ENCODE measurements at regions not wholly inside any gene's neighbourhood (a gene's known extent, or its start where the extent isn't known, plus 50 kb on each side); places are given as distances from the start of the nearest gene placed in this dataset.

- H3K27ac ChIP-seq (ENCODE audit: low read depth, low read length), result no peak overlapping the region
- H3K79me2 ChIP-seq (ENCODE audit: insufficient read depth, low read length), result no peaks in the 10 kb centered on the region
- H3K4me2 ChIP-seq (ENCODE audit: low read length), result no peak overlapping the region
- H2AFZ ChIP-seq (ENCODE audit: low read depth, low read length), result no peak overlapping the region
- no peaks in the 10 kb centered on the region for H3K9me3 ChIP-seq (ENCODE audit: insufficient read depth, low read depth, low read length)
- H3K4me1 ChIP-seq (ENCODE audit: insufficient read depth, low read length), result no peaks in the 10 kb centered on the region
- no peaks in the 10 kb centered on the region for H3K36me3 ChIP-seq (ENCODE audit: insufficient read depth, low read length)
- DNase-seq (ENCODE audit: low read depth) (no peak), FAIRE-seq (no peak)
- no peaks in the 10 kb centered on the region for H3K36me3 Mint-ChIP-seq (ENCODE audit: low read depth, unreplicated experiment)
- no peak overlapping the region for H3K27ac Mint-ChIP-seq (ENCODE audit: unreplicated experiment)
- H3K4me3 Mint-ChIP-seq (ENCODE audit: unreplicated experiment), result no peak overlapping the region
- no peaks in the 10 kb centered on the region for H3K9me3 Mint-ChIP-seq (ENCODE audit: unreplicated experiment)
- no peaks in the 10 kb centered on the region for H3K27me3 Mint-ChIP-seq (ENCODE audit: low read depth, unreplicated experiment)
- no peaks in the 10 kb centered on the region for H4K20me1 ChIP-seq (ENCODE audit: insufficient read depth, low read length)
- TF ChIP-seq EZH2 (IDR thresholded peaks at IDR 0.05; ENCODE audit: insufficient read depth, low read length) (no peak), CTCF (IDR thresholded peaks at IDR 0.05; ENCODE audit: insufficient read depth, low read depth, low read length) (no peak)
- no peaks in the 10 kb centered on the region for H3K27me3 ChIP-seq (ENCODE audit: insufficient read depth, low read length)
- peaks cover 11% of the 10 kb centered on the region for H3K4me1 Mint-ChIP-seq (ENCODE audit: low read depth, unreplicated experiment)
- no peak overlapping the region for H3K4me3 ChIP-seq (ENCODE audit: insufficient read depth, low read depth, low read length)
- no peak overlapping the region for H3K9ac ChIP-seq (ENCODE audit: low read length)
Measured at GRCh38 chr3:64919934-64920333, 232.1 kb upstream of the ADAMTS9 start.

DNA sequence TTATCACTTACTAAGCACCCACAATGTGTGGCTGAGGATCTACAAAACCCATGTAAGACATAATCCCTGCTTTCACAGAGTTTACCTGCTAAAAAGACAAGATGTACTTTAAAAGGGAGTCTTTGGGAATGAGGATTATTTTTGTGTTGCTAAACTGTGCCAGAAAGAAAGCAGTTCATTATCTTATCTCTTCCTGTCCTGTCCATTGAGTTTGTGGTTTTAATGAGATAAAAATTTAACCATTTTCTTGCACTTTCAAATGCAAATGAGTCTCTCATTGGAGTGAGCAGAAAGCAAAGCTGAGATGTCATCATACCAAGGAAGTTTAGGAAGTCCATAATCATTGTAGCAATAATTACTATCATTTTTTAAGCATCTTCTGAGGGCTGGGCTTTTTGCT, 231.2 kb upstream of the ADAMTS9 start:
- Histone ChIP-seq H3K79me2 (ENCODE audit: insufficient read depth, low read length) (no peaks in the 10 kb centered on the region), H3K9me3 (ENCODE audit: insufficient read depth, low read depth, low read length) (no peaks in the 10 kb centered on the region), H4K20me1 (ENCODE audit: insufficient read depth, low read length) (no peaks in the 10 kb centered on the region), H3K4me1 (ENCODE audit: insufficient read depth, low read length) (no peaks in the 10 kb centered on the region), H3K27me3 (ENCODE audit: insufficient read depth, low read length) (no peaks in the 10 kb centered on the region), H3K36me3 (ENCODE audit: insufficient read depth, low read length) (no peaks in the 10 kb centered on the region), H3K27ac (ENCODE audit: low read depth, low read length) (no peak overlapping the region), H2AFZ (ENCODE audit: low read depth, low read length) (no peak overlapping the region), H3K4me2 (ENCODE audit: low read length) (no peak overlapping the region), H3K4me3 (ENCODE audit: insufficient read depth, low read depth, low read length) (no peak overlapping the region), H3K9ac (ENCODE audit: low read length) (no peak overlapping the region)
- H3K27me3 Mint-ChIP-seq (ENCODE audit: low read depth, unreplicated experiment), result no peaks in the 10 kb centered on the region
- peaks cover 12% of the 10 kb centered on the region for H3K4me1 Mint-ChIP-seq (ENCODE audit: low read depth, unreplicated experiment)
- H3K36me3 Mint-ChIP-seq (ENCODE audit: low read depth, unreplicated experiment), result no peaks in the 10 kb centered on the region
- no peak overlapping the region for H3K4me3 Mint-ChIP-seq (ENCODE audit: unreplicated experiment)
- H3K9me3 Mint-ChIP-seq (ENCODE audit: unreplicated experiment), result no peaks in the 10 kb centered on the region
- TF ChIP-seq CTCF (IDR thresholded peaks at IDR 0.05; ENCODE audit: insufficient read depth, low read depth, low read length), result no peak
- TF ChIP-seq EZH2 (IDR thresholded peaks at IDR 0.05; ENCODE audit: insufficient read depth, low read length), result no peak
- no peak for FAIRE-seq
- peak; percentile 32 for DNase-seq (ENCODE audit: low read depth)
- no peak overlapping the region for H3K27ac Mint-ChIP-seq (ENCODE audit: unreplicated experiment)

- H4K20me1 ChIP-seq (ENCODE audit: insufficient read depth, low read length), result no peaks in the 10 kb centered on the region
- no peak overlapping the region for H3K4me3 Mint-ChIP-seq (ENCODE audit: unreplicated experiment)
- H3K79me2 ChIP-seq (ENCODE audit: insufficient read depth, low read length), result no peaks in the 10 kb centered on the region
- H3K9ac ChIP-seq (ENCODE audit: low read length), result no peak overlapping the region
- no peak overlapping the region for H3K27ac Mint-ChIP-seq (ENCODE audit: unreplicated experiment)
- peaks cover 13% of the 10 kb centered on the region for H3K4me1 Mint-ChIP-seq (ENCODE audit: low read depth, unreplicated experiment)
- no peak overlapping the region for H3K27ac ChIP-seq (ENCODE audit: low read depth, low read length)
- no peaks in the 10 kb centered on the region for H3K9me3 ChIP-seq (ENCODE audit: insufficient read depth, low read depth, low read length)
- DNase-seq (ENCODE audit: low read depth) (no peak), FAIRE-seq (no peak)
- H3K4me3 ChIP-seq (ENCODE audit: insufficient read depth, low read depth, low read length), result no peak overlapping the region
- no peaks in the 10 kb centered on the region for H3K27me3 Mint-ChIP-seq (ENCODE audit: low read depth, unreplicated experiment)
- no peak overlapping the region for H3K4me2 ChIP-seq (ENCODE audit: low read length)
- H3K36me3 Mint-ChIP-seq (ENCODE audit: low read depth, unreplicated experiment), result no peaks in the 10 kb centered on the region
- no peak overlapping the region for H2AFZ ChIP-seq (ENCODE audit: low read depth, low read length)
- no peaks in the 10 kb centered on the region for H3K4me1 ChIP-seq (ENCODE audit: insufficient read depth, low read length)
- H3K9me3 Mint-ChIP-seq (ENCODE audit: unreplicated experiment), result no peaks in the 10 kb centered on the region
- TF ChIP-seq CTCF (IDR thresholded peaks at IDR 0.05; ENCODE audit: insufficient read depth, low read depth, low read length), result no peak
- no peak for TF ChIP-seq EZH2 (IDR thresholded peaks at IDR 0.05; ENCODE audit: insufficient read depth, low read length)
- H3K36me3 ChIP-seq (ENCODE audit: insufficient read depth, low read length), result no peaks in the 10 kb centered on the region
- no peaks in the 10 kb centered on the region for H3K27me3 ChIP-seq (ENCODE audit: insufficient read depth, low read length)
Measured at GRCh38 chr3:64917914-64918453, 230.2 kb upstream of the ADAMTS9 start.
